ENCODE measurements at regions not wholly inside any gene's neighbourhood (a gene's known extent, or its start where the extent isn't known, plus 50 kb on each side); places are given as distances from the start of the nearest gene placed in this dataset.

DNA sequence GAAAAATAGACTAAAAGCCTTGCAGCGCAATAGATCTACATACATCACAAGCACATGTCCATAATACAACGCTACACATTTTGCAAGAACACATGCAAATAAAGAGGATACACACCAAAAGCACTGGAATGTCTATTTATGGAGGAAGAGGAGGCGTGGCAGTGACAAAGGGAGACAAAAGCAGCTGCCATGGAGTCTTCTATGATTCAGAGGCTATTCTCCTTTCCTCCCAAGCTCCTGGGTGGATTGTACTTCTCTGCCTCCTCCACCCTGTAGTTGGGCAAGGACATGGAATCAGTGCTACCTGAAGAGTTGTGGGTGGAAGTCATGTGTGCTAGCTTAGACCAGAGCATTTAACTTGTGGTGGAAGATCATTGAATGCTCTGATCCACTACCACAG, 57.9 kb upstream of the ABHD2 start:
- Histone ChIP-seq H3K4me3 (replicated peaks in 1 of 3; ENCODE audit: insufficient read depth in 1 of 3, low read depth in 2 of 3, low read length in 3 of 3) (no peak overlapping the region), H3K27ac (ENCODE audit: extremely low read length, insufficient read depth, low read length) (no peak overlapping the region), H3K79me2 (ENCODE audit: insufficient read depth, low read length) (no peaks in the 10 kb centered on the region), H3K4me1 (ENCODE audit: insufficient read depth, low read length) (no peaks in the 10 kb centered on the region), H3K36me3 (replicated peaks in 1 of 2; ENCODE audit: control insufficient read depth in 1 of 2, insufficient read depth in 2 of 2, low read length in 2 of 2) (no peaks in the 10 kb centered on the region), H3K9me3 (ENCODE audit: low read length) (no peaks in the 10 kb centered on the region), H3K27me3 (ENCODE audit: control insufficient read depth in 1 of 2, insufficient read depth in 2 of 2, low read length in 2 of 2) (no peaks in the 10 kb centered on the region), H4K20me1 (ENCODE audit: insufficient read depth, low read length) (no peaks in the 10 kb centered on the region), H3K4me2 (ENCODE audit: low read depth, low read length) (no peak overlapping the region), H2AFZ (ENCODE audit: low read length) (no peak overlapping the region), H3K9ac (ENCODE audit: insufficient read depth, low read depth, low read length) (no peak overlapping the region)
- BruUV-seq (replicated peaks), result no TSS peak
- FAIRE-seq (no peak), DNase-seq (ENCODE audit: low spot score) (no peak), ATAC-seq (no peak)
- POLR2A ChIA-PET, result no interaction called here
- 40% methylated on average over 3 of the region's 3 CpGs for WGBS (ENCODE audit: low lambda C conversion rate)
- CTCF ChIA-PET (ENCODE audit: low intra/inter-chr PET ratio, low total read pairs), result no interaction called here
- in situ Hi-C loops (cut with HindIII; ENCODE audit: extremely low pct_ligation_motif_present, low pct_unique_long_range_greater_than_20kb), result no loop called here
- intact Hi-C loops (cut with micrococcal nuclease; ENCODE audit: unreplicated experiment), result no loop called here
- TF ChIP-seq SIX4 (CRISPR knock-in tag; IDR thresholded peaks at IDR 0.05) (no peak), DMAP1 (CRISPR knock-in tag; IDR thresholded peaks at IDR 0.05) (no peak), NR2F1 (CRISPR knock-in tag; IDR thresholded peaks at IDR 0.05) (no peak), PITX1 (CRISPR knock-in tag; IDR thresholded peaks at IDR 0.05) (no peak), ZNF558 (CRISPR knock-in tag; IDR thresholded peaks at IDR 0.05; ENCODE audit: borderline replicate concordance) (no peak), ZEB1 (IDR thresholded peaks at IDR 0.05; ENCODE audit: insufficient replicate concordance, low read depth) (no peak), RFXANK (CRISPR knock-in tag; IDR thresholded peaks at IDR 0.05) (no peak), GZF1 (CRISPR knock-in tag; IDR thresholded peaks at IDR 0.05) (no peak), ZNF383 (CRISPR knock-in tag; IDR thresholded peaks at IDR 0.05; ENCODE audit: borderline replicate concordance) (no peak), ZBTB20 (CRISPR knock-in tag; IDR thresholded peaks at IDR 0.05; ENCODE audit: borderline replicate concordance, low read depth) (no peak), REL (CRISPR knock-in tag; conservative IDR thresholded peaks at IDR 0.05) (no peak)
- TF ChIP-seq, protein P1, sequence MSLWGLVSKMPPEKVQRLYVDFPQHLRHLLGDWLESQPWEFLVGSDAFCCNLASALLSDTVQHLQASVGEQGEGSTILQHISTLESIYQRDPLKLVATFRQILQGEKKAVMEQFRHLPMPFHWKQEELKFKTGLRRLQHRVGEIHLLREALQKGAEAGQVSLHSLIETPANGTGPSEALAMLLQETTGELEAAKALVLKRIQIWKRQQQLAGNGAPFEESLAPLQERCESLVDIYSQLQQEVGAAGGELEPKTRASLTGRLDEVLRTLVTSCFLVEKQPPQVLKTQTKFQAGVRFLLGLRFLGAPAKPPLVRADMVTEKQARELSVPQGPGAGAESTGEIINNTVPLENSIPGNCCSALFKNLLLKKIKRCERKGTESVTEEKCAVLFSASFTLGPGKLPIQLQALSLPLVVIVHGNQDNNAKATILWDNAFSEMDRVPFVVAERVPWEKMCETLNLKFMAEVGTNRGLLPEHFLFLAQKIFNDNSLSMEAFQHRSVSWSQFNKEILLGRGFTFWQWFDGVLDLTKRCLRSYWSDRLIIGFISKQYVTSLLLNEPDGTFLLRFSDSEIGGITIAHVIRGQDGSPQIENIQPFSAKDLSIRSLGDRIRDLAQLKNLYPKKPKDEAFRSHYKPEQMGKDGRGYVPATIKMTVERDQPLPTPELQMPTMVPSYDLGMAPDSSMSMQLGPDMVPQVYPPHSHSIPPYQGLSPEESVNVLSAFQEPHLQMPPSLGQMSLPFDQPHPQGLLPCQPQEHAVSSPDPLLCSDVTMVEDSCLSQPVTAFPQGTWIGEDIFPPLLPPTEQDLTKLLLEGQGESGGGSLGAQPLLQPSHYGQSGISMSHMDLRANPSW (CRISPR knock-in tag; IDR thresholded peaks at IDR 0.05; ENCODE audit: borderline replicate concordance), result no peak
- TF ChIP-seq, protein P2, sequence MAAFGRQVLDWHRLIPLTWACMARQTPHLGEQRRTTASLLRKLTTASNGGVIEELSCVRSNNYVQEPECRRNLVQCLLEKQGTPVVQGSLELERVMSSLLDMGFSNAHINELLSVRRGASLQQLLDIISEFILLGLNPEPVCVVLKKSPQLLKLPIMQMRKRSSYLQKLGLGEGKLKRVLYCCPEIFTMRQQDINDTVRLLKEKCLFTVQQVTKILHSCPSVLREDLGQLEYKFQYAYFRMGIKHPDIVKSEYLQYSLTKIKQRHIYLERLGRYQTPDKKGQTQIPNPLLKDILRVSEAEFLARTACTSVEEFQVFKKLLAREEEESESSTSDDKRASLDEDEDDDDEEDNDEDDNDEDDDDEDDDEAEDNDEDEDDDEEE (CRISPR knock-in tag; IDR thresholded peaks at IDR 0.05), result no peak
- TF ChIP-seq, protein P3, sequence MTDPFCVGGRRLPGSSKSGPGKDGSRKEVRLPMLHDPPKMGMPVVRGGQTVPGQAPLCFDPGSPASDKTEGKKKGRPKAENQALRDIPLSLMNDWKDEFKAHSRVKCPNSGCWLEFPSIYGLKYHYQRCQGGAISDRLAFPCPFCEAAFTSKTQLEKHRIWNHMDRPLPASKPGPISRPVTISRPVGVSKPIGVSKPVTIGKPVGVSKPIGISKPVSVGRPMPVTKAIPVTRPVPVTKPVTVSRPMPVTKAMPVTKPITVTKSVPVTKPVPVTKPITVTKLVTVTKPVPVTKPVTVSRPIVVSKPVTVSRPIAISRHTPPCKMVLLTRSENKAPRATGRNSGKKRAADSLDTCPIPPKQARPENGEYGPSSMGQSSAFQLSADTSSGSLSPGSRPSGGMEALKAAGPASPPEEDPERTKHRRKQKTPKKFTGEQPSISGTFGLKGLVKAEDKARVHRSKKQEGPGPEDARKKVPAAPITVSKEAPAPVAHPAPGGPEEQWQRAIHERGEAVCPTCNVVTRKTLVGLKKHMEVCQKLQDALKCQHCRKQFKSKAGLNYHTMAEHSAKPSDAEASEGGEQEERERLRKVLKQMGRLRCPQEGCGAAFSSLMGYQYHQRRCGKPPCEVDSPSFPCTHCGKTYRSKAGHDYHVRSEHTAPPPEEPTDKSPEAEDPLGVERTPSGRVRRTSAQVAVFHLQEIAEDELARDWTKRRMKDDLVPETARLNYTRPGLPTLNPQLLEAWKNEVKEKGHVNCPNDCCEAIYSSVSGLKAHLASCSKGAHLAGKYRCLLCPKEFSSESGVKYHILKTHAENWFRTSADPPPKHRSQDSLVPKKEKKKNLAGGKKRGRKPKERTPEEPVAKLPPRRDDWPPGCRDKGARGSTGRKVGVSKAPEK (CRISPR knock-in tag; IDR thresholded peaks at IDR 0.05; ENCODE audit: borderline replicate concordance), result no peak
